Activated naive CD4-positive, alpha-beta T cell treated with anti-CD3 and anti-CD28 coated beads for 36 hours (primary cell): ENCODE measurements at regions not wholly inside any gene's neighbourhood (a gene's known extent, or its start where the extent isn't known, plus 50 kb on each side); places are given as distances from the start of the nearest gene placed in this dataset.

Experiments
- CTCF ChIA-PET: fragments of 350-600 bp; sonication (Branson Sonifier 250); formaldehyde crosslinking; loops from one replicate; lab custom pipeline; 2021; ENCODE audit warnings: antibody characterized with exemption; lab: Charles Lee
- DNase-seq: peaks from one replicate; pipeline ENCODE4 v3.0.0-alpha.2; 2020
- H3K27ac Mint-ChIP-seq: one replicate; pipeline ENCODE4 v1.8.0; 2021; ENCODE audit warnings: mild to moderate bottlenecking, mixed read lengths
- H3K27me3 Mint-ChIP-seq: one replicate; pipeline ENCODE4 v1.8.0; 2021; ENCODE audit warnings: low read depth, mixed read lengths
- H3K36me3 Mint-ChIP-seq: one replicate; pipeline ENCODE4 v1.8.0; 2021; ENCODE audit warnings: low read depth, mixed read lengths
- H3K4me1 Mint-ChIP-seq: one replicate; pipeline ENCODE4 v1.8.0; 2021; ENCODE audit warnings: low read depth, mixed read lengths
- H3K4me3 Mint-ChIP-seq: one replicate; pipeline ENCODE4 v1.8.0; 2021; ENCODE audit warnings: mild to moderate bottlenecking, moderate library complexity, mixed read lengths
- H3K9me3 Mint-ChIP-seq: one replicate; pipeline ENCODE4 v1.8.0; 2021; ENCODE audit warnings: mixed read lengths
- intact Hi-C: fragments of 100-400 bp; cut with micrococcal nuclease; formaldehyde crosslinking; loops from one replicate; pipeline ENCODE4 v1.15.1; 2023

DNA sequence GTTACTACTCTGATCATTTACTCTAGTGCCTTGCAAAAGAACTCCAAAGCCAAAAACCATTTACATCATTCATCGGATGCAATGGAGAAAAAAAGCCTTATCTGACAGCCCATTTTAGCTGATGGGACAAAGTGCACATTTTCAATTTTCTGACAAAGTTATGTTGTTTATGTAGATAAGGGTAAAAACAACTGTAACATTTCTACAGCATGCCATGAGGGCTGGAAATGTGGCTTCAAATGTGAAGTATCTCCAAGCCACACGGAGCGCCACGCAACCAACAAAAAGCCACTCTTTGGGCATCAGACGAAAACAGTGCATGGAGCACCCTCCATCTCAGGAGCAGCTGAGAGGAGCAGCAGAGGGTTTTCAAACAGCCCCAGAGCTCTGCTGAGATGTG lies 364.6 kb upstream of the ZNF507 start:
- intact Hi-C loops, result no loop called here
- H3K27me3 Mint-ChIP-seq, result peaks cover 2% of the 10 kb centered on the region
- DNase-seq, result no peak
- CTCF ChIA-PET, result no interaction called here
- no peaks in the 10 kb centered on the region for H3K36me3 Mint-ChIP-seq
- H3K9me3 Mint-ChIP-seq, result peaks cover 8% of the 10 kb centered on the region
- no peak overlapping the region for H3K27ac Mint-ChIP-seq
- no peaks in the 10 kb centered on the region for H3K4me1 Mint-ChIP-seq
- H3K4me3 Mint-ChIP-seq, result no peak overlapping the region

DNA sequence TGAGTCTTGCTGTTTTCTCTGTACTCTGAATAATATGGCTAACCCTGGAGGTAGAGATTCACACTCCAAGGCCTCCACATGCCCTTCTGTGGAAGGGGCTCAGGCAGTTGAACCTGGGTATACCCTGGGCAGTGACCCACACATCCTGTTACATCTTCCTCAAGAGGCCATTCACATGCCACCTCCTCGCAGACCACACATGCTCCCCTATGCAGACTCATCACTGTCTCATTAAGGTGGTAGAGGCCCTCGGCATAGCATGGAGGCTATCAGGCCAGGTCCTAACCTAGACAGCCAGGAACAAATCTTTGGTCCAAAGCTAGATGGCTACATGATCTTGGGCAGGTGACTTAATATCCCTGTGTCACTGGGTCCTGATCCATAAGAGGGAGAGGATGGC lies 363.9 kb upstream of the ZNF507 start:
- H3K9me3 Mint-ChIP-seq, result peaks cover 8% of the 10 kb centered on the region
- CTCF ChIA-PET, result no interaction called here
- no peak overlapping the region for H3K27ac Mint-ChIP-seq
- H3K27me3 Mint-ChIP-seq, result peaks cover 2% of the 10 kb centered on the region
- no peak for DNase-seq
- no peak overlapping the region for H3K4me3 Mint-ChIP-seq
- intact Hi-C loops, result no loop called here
- no peaks in the 10 kb centered on the region for H3K36me3 Mint-ChIP-seq
- no peaks in the 10 kb centered on the region for H3K4me1 Mint-ChIP-seq

DNA sequence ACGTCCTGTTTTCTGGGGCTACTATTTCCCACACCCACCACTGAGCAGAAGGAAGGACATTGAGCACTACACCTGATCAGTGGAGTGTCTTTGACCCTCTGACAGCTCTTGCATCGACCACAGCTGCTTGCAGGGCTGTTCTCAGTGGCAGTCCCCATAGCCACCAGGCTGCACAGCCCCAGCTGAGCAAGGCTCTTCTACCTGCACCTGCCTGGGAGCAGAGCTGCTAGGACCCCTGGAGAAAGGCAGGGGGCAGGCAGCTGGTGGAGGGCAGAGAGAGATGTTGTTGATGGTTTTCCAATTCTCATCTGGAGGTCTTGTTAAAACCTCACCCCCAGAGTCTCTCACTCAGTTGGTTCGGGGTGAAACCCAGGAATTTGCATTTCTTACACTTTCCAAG lies 361.8 kb upstream of the ZNF507 start:
- DNase-seq, result no peak
- H3K27ac Mint-ChIP-seq, result no peak overlapping the region
- H3K27me3 Mint-ChIP-seq, result peaks cover 2% of the 10 kb centered on the region
- peaks cover 9% of the 10 kb centered on the region for H3K9me3 Mint-ChIP-seq
- H3K4me3 Mint-ChIP-seq, result no peak overlapping the region
- no peaks in the 10 kb centered on the region for H3K4me1 Mint-ChIP-seq
- intact Hi-C loops, result no loop called here
- no peaks in the 10 kb centered on the region for H3K36me3 Mint-ChIP-seq
- CTCF ChIA-PET, result no interaction called here

DNA sequence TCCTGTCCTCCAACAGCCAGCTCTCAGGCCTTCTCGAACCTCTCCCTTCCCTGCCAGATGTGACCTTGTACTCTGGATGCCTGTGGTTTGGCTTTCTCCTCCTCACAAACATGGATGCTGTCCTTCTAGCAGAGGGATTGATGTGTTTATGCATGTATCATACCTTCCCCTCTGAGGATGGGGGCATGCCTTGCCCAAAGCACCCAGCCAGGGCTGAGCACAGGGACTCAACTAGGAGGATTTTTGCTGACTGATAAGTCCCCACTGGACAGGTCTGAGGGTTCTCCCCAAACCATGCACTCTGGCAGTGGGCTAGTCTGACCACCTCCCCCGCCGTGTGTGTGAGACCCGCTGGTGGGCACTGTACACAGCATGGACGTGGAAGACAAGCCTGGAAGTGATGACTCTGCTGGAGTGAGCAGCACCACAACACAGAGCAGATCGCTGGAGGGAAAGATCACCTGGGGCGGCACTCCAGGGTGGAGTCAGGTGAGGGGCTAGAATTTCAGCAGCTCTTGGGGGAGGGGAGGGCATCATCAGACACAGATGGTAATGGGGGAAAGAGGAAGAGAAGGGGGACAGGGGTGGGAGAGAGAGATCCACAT lies 360.3 kb upstream of the ZNF507 start:
- CTCF ChIA-PET, result no interaction called here
- H3K4me1 Mint-ChIP-seq, result no peaks in the 10 kb centered on the region
- no peak overlapping the region for H3K27ac Mint-ChIP-seq
- peaks cover 4% of the 10 kb centered on the region for H3K27me3 Mint-ChIP-seq
- no peak overlapping the region for H3K4me3 Mint-ChIP-seq
- intact Hi-C loops, result no loop called here
- H3K36me3 Mint-ChIP-seq, result no peaks in the 10 kb centered on the region
- H3K9me3 Mint-ChIP-seq, result peaks cover 8% of the 10 kb centered on the region
- DNase-seq, result no peak

DNA sequence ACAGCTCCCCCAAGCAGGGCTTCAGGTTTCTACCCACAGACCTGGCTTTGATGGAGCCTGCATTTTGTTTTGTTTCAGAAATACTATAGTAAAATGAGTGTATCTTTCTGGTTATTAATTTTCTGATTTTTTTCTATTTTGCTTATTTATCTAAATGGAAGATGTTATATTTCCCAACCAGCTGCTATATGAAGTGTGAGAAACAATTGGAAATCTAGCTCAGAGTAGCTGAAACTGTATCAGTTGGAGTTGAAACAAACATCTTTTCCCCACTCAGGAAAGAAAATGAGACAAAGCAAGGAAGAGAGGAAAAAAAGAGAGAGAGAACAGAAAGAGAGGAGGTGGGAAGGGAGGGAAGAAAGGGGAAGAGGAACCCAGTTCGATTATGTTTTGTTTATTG lies 358.5 kb upstream of the ZNF507 start:
- H3K36me3 Mint-ChIP-seq, result no peaks in the 10 kb centered on the region
- H3K27ac Mint-ChIP-seq, result no peak overlapping the region
- DNase-seq, result no peak
- peaks cover 7% of the 10 kb centered on the region for H3K9me3 Mint-ChIP-seq
- H3K4me1 Mint-ChIP-seq, result no peaks in the 10 kb centered on the region
- H3K27me3 Mint-ChIP-seq, result peaks cover 5% of the 10 kb centered on the region
- intact Hi-C loops, result no loop called here
- no peak overlapping the region for H3K4me3 Mint-ChIP-seq
- CTCF ChIA-PET, result no interaction called here

DNA sequence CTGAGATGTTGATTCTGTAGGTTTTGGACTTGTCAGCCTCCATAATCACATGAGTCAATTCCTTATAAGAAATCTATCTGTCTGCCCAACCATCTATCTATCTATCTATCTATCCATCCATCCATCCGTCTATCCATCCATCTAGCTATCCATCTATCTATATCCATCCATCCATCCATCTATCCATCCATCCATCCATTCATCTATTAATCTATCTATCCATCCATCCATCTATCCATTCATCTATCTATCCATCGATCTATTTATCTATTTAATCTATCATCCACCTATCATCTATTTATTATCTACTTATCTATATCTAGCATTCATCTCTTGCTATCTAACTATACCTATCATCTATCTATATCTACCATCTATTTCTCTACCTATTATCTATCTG lies 357.2 kb upstream of the ZNF507 start:
- H3K4me3 Mint-ChIP-seq, result no peak overlapping the region
- no peaks in the 10 kb centered on the region for H3K36me3 Mint-ChIP-seq
- peaks cover 7% of the 10 kb centered on the region for H3K9me3 Mint-ChIP-seq
- intact Hi-C loops, result no loop called here
- CTCF ChIA-PET, result no interaction called here
- H3K27me3 Mint-ChIP-seq, result peaks cover 5% of the 10 kb centered on the region
- DNase-seq, result no peak
- H3K4me1 Mint-ChIP-seq, result no peaks in the 10 kb centered on the region
- H3K27ac Mint-ChIP-seq, result no peak overlapping the region

DNA sequence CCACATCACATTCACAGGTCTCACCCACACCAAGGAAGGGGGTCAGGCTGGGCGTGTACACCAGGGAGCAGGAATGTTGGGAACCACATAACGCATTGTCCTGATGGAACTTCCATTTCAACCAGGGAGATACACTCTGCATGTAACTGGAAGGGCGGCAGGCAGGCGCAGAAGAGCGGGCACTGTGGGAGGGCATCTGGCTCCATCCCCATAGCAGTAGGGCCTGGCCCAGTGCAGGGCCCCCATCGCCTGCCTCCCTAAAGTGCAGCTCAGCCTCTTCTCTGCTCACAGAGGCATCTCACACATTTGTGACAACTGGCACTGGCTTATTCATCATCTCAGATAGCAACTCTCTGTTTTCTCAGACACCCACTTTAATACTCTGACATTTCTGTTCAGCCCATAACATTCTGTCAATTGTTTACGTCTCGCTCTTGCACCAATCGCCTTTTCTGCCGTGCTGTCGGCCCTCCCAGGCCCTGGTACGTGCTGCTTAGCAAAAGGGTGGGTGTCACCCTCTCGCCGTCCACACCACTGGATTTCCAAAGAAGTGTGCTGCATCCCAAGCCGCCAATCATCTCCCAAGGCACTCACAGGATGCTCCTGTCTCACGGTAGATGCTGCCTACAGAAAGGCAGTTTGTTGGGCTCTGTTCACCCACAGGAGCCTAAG lies 353.3 kb upstream of the ZNF507 start:
- H3K9me3 Mint-ChIP-seq, result peaks cover 4% of the 10 kb centered on the region
- no peaks in the 10 kb centered on the region for H3K4me1 Mint-ChIP-seq
- no peaks in the 10 kb centered on the region for H3K36me3 Mint-ChIP-seq
- H3K27me3 Mint-ChIP-seq, result peaks cover 2% of the 10 kb centered on the region
- DNase-seq, result no peak
- H3K27ac Mint-ChIP-seq, result no peak overlapping the region
- CTCF ChIA-PET, result no interaction called here
- H3K4me3 Mint-ChIP-seq, result no peak overlapping the region
- intact Hi-C loops, result no loop called here

DNA sequence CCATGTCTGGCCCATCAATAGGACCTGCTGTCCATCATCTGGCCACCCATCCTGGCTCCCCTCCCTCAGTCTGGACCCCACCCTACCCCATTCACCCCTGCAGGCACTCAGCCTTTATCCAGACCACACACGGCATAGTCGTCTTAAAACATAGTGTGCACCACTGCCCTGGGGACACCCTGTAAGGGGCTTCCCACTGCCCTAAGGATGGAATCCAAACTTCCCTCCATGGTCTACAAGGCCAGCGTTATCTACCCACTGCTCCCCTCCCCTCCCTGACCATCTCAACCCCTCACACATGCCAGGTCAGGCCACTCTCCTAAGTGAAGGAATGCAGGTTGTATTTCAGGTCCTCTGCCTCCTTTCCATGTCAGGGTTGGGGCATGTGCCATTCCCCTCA lies 352.7 kb upstream of the ZNF507 start:
- Mint-ChIP-seq H3K4me3 (no peak overlapping the region), H3K27ac (no peak overlapping the region), H3K36me3 (no peaks in the 10 kb centered on the region), H3K4me1 (no peaks in the 10 kb centered on the region), H3K27me3 (peaks cover 2% of the 10 kb centered on the region), H3K9me3 (peaks cover 8% of the 10 kb centered on the region)
- DNase-seq, result no peak
- CTCF ChIA-PET, result no interaction called here
- intact Hi-C loops, result no loop called here

DNA sequence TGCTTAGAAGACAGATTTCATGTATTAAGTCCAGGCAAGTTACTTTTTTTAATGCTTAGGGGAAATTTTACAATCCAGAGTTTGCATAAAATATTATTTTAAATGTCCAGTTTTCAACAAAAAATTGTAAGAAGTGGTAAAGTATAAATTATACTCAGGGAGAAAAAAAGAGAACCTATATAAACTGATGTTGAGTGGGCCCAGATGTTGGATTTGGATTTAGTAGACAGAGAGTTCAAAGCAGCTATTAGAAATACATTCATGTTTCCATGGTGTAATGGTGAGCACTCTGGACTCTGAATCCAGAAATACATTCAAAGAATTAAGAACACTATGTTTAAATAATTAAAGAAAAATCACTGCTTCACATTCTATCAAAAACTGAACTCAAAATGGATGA lies 349.9 kb upstream of the ZNF507 start:
- Mint-ChIP-seq H3K9me3 (peaks cover 6% of the 10 kb centered on the region), H3K4me1 (no peaks in the 10 kb centered on the region), H3K27ac (no peak overlapping the region), H3K4me3 (no peak overlapping the region), H3K27me3 (no peaks in the 10 kb centered on the region), H3K36me3 (no peaks in the 10 kb centered on the region)
- intact Hi-C loops, result no loop called here
- DNase-seq, result no peak
- CTCF ChIA-PET, result no interaction called here

DNA sequence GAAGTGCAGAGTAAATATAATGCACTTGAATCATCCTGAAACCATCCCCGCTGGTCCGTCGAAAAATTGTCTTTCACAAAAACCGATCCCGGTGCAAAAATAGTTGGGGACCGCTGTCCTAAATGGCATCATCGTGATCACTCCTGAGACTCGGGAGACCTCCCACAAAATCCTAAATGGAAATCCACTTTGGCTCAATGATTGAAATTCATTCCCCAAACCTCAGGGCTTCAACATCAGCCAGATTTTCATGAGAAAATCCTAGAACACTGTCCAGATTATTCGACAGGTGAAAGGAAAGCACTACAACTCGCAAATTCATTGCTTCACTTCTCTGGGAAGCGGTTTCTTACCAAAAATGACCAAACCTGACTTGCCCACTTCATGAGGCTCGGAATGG lies 335.3 kb upstream of the ZNF507 start:
- Mint-ChIP-seq H3K4me3 (no peak overlapping the region), H3K4me1 (no peaks in the 10 kb centered on the region), H3K36me3 (no peaks in the 10 kb centered on the region), H3K9me3 (no peaks in the 10 kb centered on the region), H3K27me3 (no peaks in the 10 kb centered on the region), H3K27ac (no peak overlapping the region)
- no peak for DNase-seq
- CTCF ChIA-PET, result no interaction called here
- intact Hi-C loops, result no loop called here

DNA sequence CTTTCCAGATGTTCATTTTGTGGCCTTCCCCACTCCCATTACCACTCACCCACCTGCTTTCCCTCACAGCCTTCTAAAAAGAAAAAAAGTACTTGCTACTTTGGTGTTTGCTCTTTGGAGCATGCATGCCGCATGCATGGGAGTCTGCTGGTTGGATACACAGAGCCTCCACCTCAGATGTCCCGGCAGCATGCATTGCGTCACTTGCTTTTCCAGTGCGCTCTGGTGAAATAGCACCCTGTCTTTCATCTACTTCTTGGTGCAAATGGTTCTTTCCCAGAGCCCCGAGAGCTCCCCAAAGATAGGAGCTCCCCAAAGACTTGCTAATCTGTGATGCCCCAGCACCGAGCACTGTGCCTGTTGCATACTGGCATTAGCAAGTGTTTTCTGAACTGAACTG lies 333.2 kb upstream of the ZNF507 start:
- no peak for DNase-seq
- Mint-ChIP-seq H3K27me3 (no peaks in the 10 kb centered on the region), H3K9me3 (no peaks in the 10 kb centered on the region), H3K36me3 (no peaks in the 10 kb centered on the region), H3K27ac (no peak overlapping the region), H3K4me1 (no peaks in the 10 kb centered on the region), H3K4me3 (no peak overlapping the region)
- CTCF ChIA-PET, result no interaction called here
- intact Hi-C loops, result no loop called here

DNA sequence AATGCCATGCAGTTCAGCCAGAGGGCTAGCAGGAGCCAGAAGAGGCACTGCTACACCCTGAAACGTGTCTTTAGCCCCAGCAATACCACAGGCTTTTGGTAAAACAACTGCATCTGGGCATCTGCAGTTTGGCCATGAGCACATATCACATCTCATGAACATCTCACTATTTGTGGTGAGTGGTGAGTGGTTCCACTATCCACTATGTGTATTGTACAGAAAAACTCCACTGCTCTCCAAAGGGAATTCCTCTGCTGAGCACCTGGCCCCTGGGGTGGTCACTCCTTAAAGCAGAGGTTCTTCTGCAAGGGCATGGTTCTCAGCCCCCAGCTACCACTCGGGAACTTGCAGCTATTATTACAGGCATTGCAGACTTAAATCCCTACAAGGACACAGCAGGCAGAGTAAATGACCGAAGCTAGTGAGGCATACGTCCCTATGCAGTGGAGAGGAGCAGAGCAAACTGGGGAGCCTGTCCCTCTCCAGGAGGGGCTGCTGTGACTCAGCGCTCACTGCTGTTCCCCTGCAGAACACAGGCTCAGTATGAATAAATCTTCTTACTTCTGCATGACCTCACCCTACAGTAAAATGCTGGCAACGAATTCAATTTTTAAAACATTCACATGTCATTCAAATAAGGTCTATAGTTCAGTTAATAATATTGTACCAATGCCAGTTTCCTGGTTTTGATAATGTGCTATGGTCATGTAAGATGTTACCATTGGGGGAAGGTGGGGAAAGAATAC lies 332.4 kb upstream of the ZNF507 start:
- Mint-ChIP-seq H3K27ac (no peak overlapping the region), H3K4me3 (no peak overlapping the region)
- intact Hi-C loops, result no loop called here

More for the DNA sequence above, 332.4 kb upstream of the ZNF507 start:
- DNase-seq, result no peak
- H3K36me3 Mint-ChIP-seq, result no peaks in the 10 kb centered on the region
- CTCF ChIA-PET, result no interaction called here
- no peaks in the 10 kb centered on the region for H3K4me1 Mint-ChIP-seq
- H3K27me3 Mint-ChIP-seq, result no peaks in the 10 kb centered on the region
- no peaks in the 10 kb centered on the region for H3K9me3 Mint-ChIP-seq
